B cell (primary cell): ENCODE measurements at regions not wholly inside any gene's neighbourhood (a gene's known extent, or its start where the extent isn't known, plus 50 kb on each side); places are given as distances from the start of the nearest gene placed in this dataset.

Experiments
- CTCF ChIP-seq: fragments of 200-600 bp; IDR thresholded peaks from one replicate; pipeline ENCODE4 v1.8.0; 2022; ENCODE audit warnings: antibody characterized with exemption, mild to moderate bottlenecking
- EZH2 ChIP-seq: IDR thresholded peaks from 2 replicates; pipeline ENCODE4 v1.6.1; 2012; ENCODE audit warnings: borderline replicate concordance, low read depth, mild to moderate bottlenecking, moderate library complexity, low read length; ENCODE audit not compliant: insufficient read depth, poor library complexity, severe bottlenecking

- TF ChIP-seq EZH2 (no peak), CTCF (no peak)
Observed at GRCh38 chr7:28343462-28343861, 68.9 kb upstream of the CREB5 start.
